ENCODE measurements at regions not wholly inside any gene's neighbourhood (a gene's known extent, or its start where the extent isn't known, plus 50 kb on each side); places are given as distances from the start of the nearest gene placed in this dataset.

- no peak for DNase-seq
Observed at GRCh38 chr6:9435281-9435680, 979.6 kb downstream of the TFAP2A start.

GRCh38 chr6:9431945-9432344 lies 982.9 kb downstream of the TFAP2A start:
- DNase-seq: no peak

GRCh38 chr6:9428421-9429172 lies 986.3 kb downstream of the TFAP2A start:
- no peak for DNase-seq

- no peak for DNase-seq
Observed at GRCh38 chr6:9422138-9422537, 986.8 kb upstream of the SLC35B3 start.

GRCh38 chr6:9420316-9421015 lies 985.1 kb upstream of the SLC35B3 start:
- no peak for DNase-seq

- DNase-seq: no peak
Observed at GRCh38 chr6:9417400-9417799, 982.1 kb upstream of the SLC35B3 start.

GRCh38 chr6:9412951-9413559 lies 977.7 kb upstream of the SLC35B3 start:
- peak in 1 of 5 experiments; percentile 40 for DNase-seq

- no peak for DNase-seq
Observed at GRCh38 chr6:9409126-9409525, 973.8 kb upstream of the SLC35B3 start.

- DNase-seq: no peak
Observed at GRCh38 chr6:9408402-9409117, 973.2 kb upstream of the SLC35B3 start.

GRCh38 chr6:9405825-9406224 lies 970.5 kb upstream of the SLC35B3 start:
- DNase-seq: no peak

- no peak for DNase-seq
Observed at GRCh38 chr6:9405369-9405768, 970.0 kb upstream of the SLC35B3 start.

GRCh38 chr6:9404351-9405146 lies 969.2 kb upstream of the SLC35B3 start:
- DNase-seq: no peak

- DNase-seq: no peak
Observed at GRCh38 chr6:9403736-9404135, 968.4 kb upstream of the SLC35B3 start.

- DNase-seq: no peak
Observed at GRCh38 chr6:9401960-9402359, 966.6 kb upstream of the SLC35B3 start.

- DNase-seq: no peak
Observed at GRCh38 chr6:9399916-9400315, 964.6 kb upstream of the SLC35B3 start.

GRCh38 chr6:9398767-9399373 lies 963.5 kb upstream of the SLC35B3 start:
- DNase-seq: no peak

GRCh38 chr6:9398071-9398766 lies 962.9 kb upstream of the SLC35B3 start:
- no peak for DNase-seq

- no peak for DNase-seq
Observed at GRCh38 chr6:9388596-9388995, 953.3 kb upstream of the SLC35B3 start.

GRCh38 chr6:9380568-9380967 lies 945.2 kb upstream of the SLC35B3 start:
- peak in 1 of 5 experiments; percentile 55 for DNase-seq

GRCh38 chr6:9373308-9373707 lies 938.0 kb upstream of the SLC35B3 start:
- no peak for DNase-seq

GRCh38 chr6:9370480-9370879 lies 935.1 kb upstream of the SLC35B3 start:
- DNase-seq: peak in 1 of 5 experiments; percentile 32
